HCT116 (cell line): ENCODE measurements at regions not wholly inside any gene's neighbourhood (a gene's known extent, or its start where the extent isn't known, plus 50 kb on each side); places are given as distances from the start of the nearest gene placed in this dataset.

Experiments
- ATAC-seq: fragments of 200-7000 bp; cut with Tn5 transposase; 2 replicates; pipeline ENCODE4 v1.9.1; 2020; ENCODE audit warnings: mild to moderate bottlenecking, moderate library complexity
- BruUV-seq: library from RNA; stranded (reverse); fragments of 400-500 nt; replicated peaks from 2 replicates; lab custom pipeline; 2021; lab: Mats Ljungman, UMichigan
- CTCF ChIA-PET: fragments of 300-600 bp; sonication (Branson Sonifier 250); formaldehyde crosslinking; loops from one replicate; lab custom pipeline; 2021; ENCODE audit warnings: antibody characterized with exemption; lab: Charles Lee
- POLR2A ChIA-PET: fragments of 300-600, 350-600 bp; sonication (Branson Sonifier 250); formaldehyde crosslinking; loops from one replicate; lab custom pipeline; 2021; ENCODE audit warnings: antibody characterized with exemption; lab: Charles Lee
- RAD21 ChIA-PET, 2 experiments: fragments of 300-600 bp; sonication (Branson Sonifier 250); formaldehyde crosslinking; loops; one replicate each; lab custom pipeline; 2023; ENCODE audit warnings: low total read pairs in 2 of 2; ENCODE audit not compliant: uncharacterized antibody in 2 of 2, unreplicated experiment in 2 of 2, low non-redundant PET in 1 of 2; lab: Charles Lee
- DNase-seq: peaks from one replicate; pipeline ENCODE4 v3.0.0-alpha.2; 2010; ENCODE audit warnings: low read depth, low spot score
- H2AFZ ChIP-seq: fragments of 200-600 bp; shearing (Covaris generic), sonication (generic); 2 replicates; pipeline ENCODE4 v1.6.1; 2017; ENCODE audit warnings: low read depth, mixed run types, mixed read lengths, antibody characterized with exemption, low read length; ENCODE audit not compliant: poor library complexity, severe bottlenecking
- H3K27ac ChIP-seq: 2 replicates; pipeline ENCODE4 v1.5.1; 2012; ENCODE audit warnings: low read depth, low read length
- H3K27me3 ChIP-seq: fragments of 200-600 bp; sonication (generic); 2 replicates; pipeline ENCODE4 v1.6.1; 2016; ENCODE audit warnings: mixed run types, low read length, mixed read lengths; ENCODE audit not compliant: insufficient read depth
- H3K36me3 ChIP-seq, 2 experiments: fragments of 200-500 bp in 1 of 2; fragments of 200-600 bp in 1 of 2; sonication (Bioruptor generic) in 1 of 2; sonication (generic) in 1 of 2; 2 replicates each; pipeline versions ENCODE4 v1.5.1 to v1.6.1; 2014 to 2016; ENCODE audit warnings: low read length in 2 of 2, inconsistent platforms in 1 of 2, mixed read lengths in 1 of 2, mixed run types in 1 of 2; ENCODE audit not compliant: insufficient read depth in 2 of 2, control insufficient read depth in 1 of 2
- H3K4me1 ChIP-seq, 2 experiments: fragments of 200-600 bp in 1 of 2; sonication (generic) in 1 of 2; 2 replicates each; pipeline versions ENCODE4 v1.5.1 to v1.6.1; 2012 to 2017; ENCODE audit warnings: low read length in 2 of 2, inconsistent platforms in 1 of 2, mild to moderate bottlenecking in 1 of 2, mixed read lengths in 1 of 2, mixed run types in 1 of 2, moderate library complexity in 1 of 2; ENCODE audit not compliant: insufficient read depth in 2 of 2, control insufficient read depth in 1 of 2
- H3K4me2 ChIP-seq: fragments of 200-600 bp; sonication (generic); 2 replicates; pipeline ENCODE4 v1.6.1; 2017; ENCODE audit warnings: mixed run types, low read length, mixed read lengths
- H3K4me3 ChIP-seq, 2 experiments: fragments of 200-600 bp in 1 of 2; sonication (generic) in 1 of 2; replicated peaks in 1 of 2; 2 replicates each; pipeline ENCODE4 v1.5.1; 2011 to 2016; ENCODE audit warnings: low read length in 2 of 2, control low read depth in 1 of 2, low read depth in 1 of 2, mild to moderate bottlenecking in 1 of 2, mixed read lengths in 1 of 2, mixed run types in 1 of 2
- H3K79me2 ChIP-seq: fragments of 200-600 bp; sonication (generic); 2 replicates; pipeline ENCODE4 v1.6.1; 2017; ENCODE audit warnings: mild to moderate bottlenecking, mixed run types, low read length, moderate library complexity, mixed read lengths; ENCODE audit not compliant: insufficient read depth
- H3K9ac ChIP-seq: fragments of 200-600 bp; sonication (generic); 2 replicates; pipeline ENCODE4 v1.6.1; 2016; ENCODE audit warnings: low read length, mixed read lengths
- H3K9me2 ChIP-seq: fragments of 200-600 bp; sonication (generic), shearing (Covaris generic); 2 replicates; pipeline ENCODE4 v1.6.1; 2017; ENCODE audit warnings: mixed run types, mild to moderate bottlenecking, moderate library complexity; ENCODE audit not compliant: insufficient read depth
- H3K9me3 ChIP-seq, 2 experiments: fragments of 200-500 bp in 1 of 2; fragments of 200-600 bp in 1 of 2; sonication (Bioruptor generic) in 1 of 2; sonication (generic) in 1 of 2; 2 replicates each; pipeline ENCODE4 v1.6.1; 2014 to 2017; ENCODE audit warnings: low read length in 2 of 2, mixed read lengths in 2 of 2, inconsistent platforms in 1 of 2, low read depth in 1 of 2, mild to moderate bottlenecking in 1 of 2, mixed run types in 1 of 2, moderate library complexity in 1 of 2; ENCODE audit not compliant: control insufficient read depth in 1 of 2, insufficient read depth in 1 of 2
- H4K20me1 ChIP-seq: fragments of 200-600 bp; sonication (generic), shearing (Covaris generic); 2 replicates; pipeline ENCODE4 v1.6.1; 2017; ENCODE audit warnings: mixed run types, mild to moderate bottlenecking, moderate library complexity; ENCODE audit not compliant: insufficient read depth
- CBX3 ChIP-seq: IDR thresholded peaks from 2 replicates; pipeline ENCODE4 v1.6.1; 2012; ENCODE audit warnings: low read depth
- EZH2 ChIP-seq: fragments of 200-600 bp; sonication (generic); IDR thresholded peaks from 2 replicates; pipeline ENCODE4 v1.6.1; 2017; ENCODE audit warnings: antibody characterized with exemption, mixed run types
- JUND ChIP-seq: IDR thresholded peaks from 2 replicates; pipeline ENCODE4 v1.6.1; 2012
- SIN3A ChIP-seq: IDR thresholded peaks from 2 replicates; pipeline ENCODE4 v1.6.1; 2012; ENCODE audit warnings: low read depth
- SP1 ChIP-seq: IDR thresholded peaks from 2 replicates; pipeline ENCODE4 v1.6.1; 2012; ENCODE audit warnings: low read depth
- SRF ChIP-seq: IDR thresholded peaks from 2 replicates; pipeline ENCODE4 v1.6.1; 2012; ENCODE audit warnings: low read depth
- TCF7L2 ChIP-seq: IDR thresholded peaks from 2 replicates; pipeline ENCODE4 v1.7.0; 2011; ENCODE audit warnings: borderline replicate concordance, inconsistent platforms; ENCODE audit not compliant: insufficient read depth, insufficient read length; ENCODE audit errors: extremely low read depth
- ZBTB33 ChIP-seq: IDR thresholded peaks from 2 replicates; pipeline ENCODE4 v1.6.1; 2011; ENCODE audit warnings: mild to moderate bottlenecking, low read length, moderate library complexity; ENCODE audit not compliant: insufficient replicate concordance; ENCODE audit errors: extremely low read depth
- ZFX ChIP-seq: fragments of 450-650 bp; IDR thresholded peaks from 2 replicates; pipeline ENCODE4 v1.6.1; 2017
- intact Hi-C: fragments of 100-400 bp; cut with micrococcal nuclease; formaldehyde crosslinking; loops from 2 replicates; pipeline ENCODE4 v1.10.0; 2022
- TF ChIP-seq, protein P1 (sequence below): IDR thresholded peaks from 2 replicates; pipeline ENCODE4 v1.6.1; 2012
- TF ChIP-seq, protein P2 (sequence below): IDR thresholded peaks from 2 replicates; pipeline ENCODE4 v1.6.1; 2012; ENCODE audit warnings: low read depth
- TF ChIP-seq, protein P3 (sequence below), 3 experiments: fragments of 200-600 bp in 1 of 3; sonication (generic) in 1 of 3; IDR thresholded peaks in 2 of 3; conservative IDR thresholded peaks in 1 of 3; 2 replicates each; pipeline ENCODE4 v1.5.1; 2012 to 2017; ENCODE audit warnings: low read depth in 2 of 3, low read length in 2 of 3, antibody characterized with exemption in 1 of 3, borderline replicate concordance in 1 of 3, control low read depth in 1 of 3, mild to moderate bottlenecking in 1 of 3, mixed read lengths in 1 of 3, mixed run types in 1 of 3, moderate library complexity in 1 of 3; ENCODE audit not compliant: insufficient read depth in 1 of 3

DNA sequence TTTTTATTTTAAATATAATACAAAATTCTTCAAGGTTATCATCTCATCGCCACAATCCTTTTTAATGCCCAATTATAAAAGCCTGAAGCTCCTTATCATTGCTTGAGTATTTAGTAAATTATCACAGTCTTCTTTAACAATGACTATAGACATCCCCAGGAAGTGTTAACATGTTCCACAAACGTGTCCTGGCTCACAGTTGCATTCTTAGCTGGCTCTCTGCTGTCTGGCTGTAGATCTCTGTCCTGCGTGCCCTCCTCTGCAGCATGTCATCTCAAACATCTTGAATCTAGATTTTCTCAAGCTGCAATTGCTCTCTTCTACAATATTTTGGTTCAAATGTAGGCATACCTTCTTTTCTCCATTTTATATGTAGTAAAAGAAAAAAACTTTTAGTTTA lies 885.2 kb downstream of the EPHA7 start:
- H3K79me2 ChIP-seq: no peaks in the 10 kb centered on the region

More for the DNA sequence above, 885.2 kb downstream of the EPHA7 start:
- ATAC-seq (no peak), DNase-seq (no peak)
- BruUV-seq: no TSS peak
- no peaks in the 10 kb centered on the region for H3K36me3 ChIP-seq
- no peaks in the 10 kb centered on the region for H3K4me1 ChIP-seq
- ChIA-PET CTCF (no interaction called here), POLR2A (no interaction called here), RAD21 (no interaction called here)
- H3K4me2 ChIP-seq: no peak overlapping the region
- intact Hi-C loops: no loop called here
- no peaks in the 10 kb centered on the region for H4K20me1 ChIP-seq
- no peaks in the 10 kb centered on the region for H3K9me2 ChIP-seq
- H2AFZ ChIP-seq: no peak overlapping the region
- H3K9ac ChIP-seq: no peak overlapping the region
- no peak overlapping the region for H3K27ac ChIP-seq
- no peak overlapping the region for H3K4me3 ChIP-seq
- peaks cover 0 to 17% of the 10 kb centered on the region in 2 experiments; a peak in 2 of 4 replicates for H3K9me3 ChIP-seq
- H3K27me3 ChIP-seq: no peaks in the 10 kb centered on the region
- no peak for TF ChIP-seq CBX3
- no peak for TF ChIP-seq SIN3A
- no peak for TF ChIP-seq EZH2
- TF ChIP-seq ZBTB33: no peak
- TF ChIP-seq, protein P1, sequence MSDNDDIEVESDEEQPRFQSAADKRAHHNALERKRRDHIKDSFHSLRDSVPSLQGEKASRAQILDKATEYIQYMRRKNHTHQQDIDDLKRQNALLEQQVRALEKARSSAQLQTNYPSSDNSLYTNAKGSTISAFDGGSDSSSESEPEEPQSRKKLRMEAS: no peak
- no peak for TF ChIP-seq SRF
- TF ChIP-seq TCF7L2: no peak
- TF ChIP-seq ZFX: no peak
- TF ChIP-seq JUND: no peak
- TF ChIP-seq, protein P2, sequence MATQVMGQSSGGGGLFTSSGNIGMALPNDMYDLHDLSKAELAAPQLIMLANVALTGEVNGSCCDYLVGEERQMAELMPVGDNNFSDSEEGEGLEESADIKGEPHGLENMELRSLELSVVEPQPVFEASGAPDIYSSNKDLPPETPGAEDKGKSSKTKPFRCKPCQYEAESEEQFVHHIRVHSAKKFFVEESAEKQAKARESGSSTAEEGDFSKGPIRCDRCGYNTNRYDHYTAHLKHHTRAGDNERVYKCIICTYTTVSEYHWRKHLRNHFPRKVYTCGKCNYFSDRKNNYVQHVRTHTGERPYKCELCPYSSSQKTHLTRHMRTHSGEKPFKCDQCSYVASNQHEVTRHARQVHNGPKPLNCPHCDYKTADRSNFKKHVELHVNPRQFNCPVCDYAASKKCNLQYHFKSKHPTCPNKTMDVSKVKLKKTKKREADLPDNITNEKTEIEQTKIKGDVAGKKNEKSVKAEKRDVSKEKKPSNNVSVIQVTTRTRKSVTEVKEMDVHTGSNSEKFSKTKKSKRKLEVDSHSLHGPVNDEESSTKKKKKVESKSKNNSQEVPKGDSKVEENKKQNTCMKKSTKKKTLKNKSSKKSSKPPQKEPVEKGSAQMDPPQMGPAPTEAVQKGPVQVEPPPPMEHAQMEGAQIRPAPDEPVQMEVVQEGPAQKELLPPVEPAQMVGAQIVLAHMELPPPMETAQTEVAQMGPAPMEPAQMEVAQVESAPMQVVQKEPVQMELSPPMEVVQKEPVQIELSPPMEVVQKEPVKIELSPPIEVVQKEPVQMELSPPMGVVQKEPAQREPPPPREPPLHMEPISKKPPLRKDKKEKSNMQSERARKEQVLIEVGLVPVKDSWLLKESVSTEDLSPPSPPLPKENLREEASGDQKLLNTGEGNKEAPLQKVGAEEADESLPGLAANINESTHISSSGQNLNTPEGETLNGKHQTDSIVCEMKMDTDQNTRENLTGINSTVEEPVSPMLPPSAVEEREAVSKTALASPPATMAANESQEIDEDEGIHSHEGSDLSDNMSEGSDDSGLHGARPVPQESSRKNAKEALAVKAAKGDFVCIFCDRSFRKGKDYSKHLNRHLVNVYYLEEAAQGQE: no peak
- TF ChIP-seq, protein P3, sequence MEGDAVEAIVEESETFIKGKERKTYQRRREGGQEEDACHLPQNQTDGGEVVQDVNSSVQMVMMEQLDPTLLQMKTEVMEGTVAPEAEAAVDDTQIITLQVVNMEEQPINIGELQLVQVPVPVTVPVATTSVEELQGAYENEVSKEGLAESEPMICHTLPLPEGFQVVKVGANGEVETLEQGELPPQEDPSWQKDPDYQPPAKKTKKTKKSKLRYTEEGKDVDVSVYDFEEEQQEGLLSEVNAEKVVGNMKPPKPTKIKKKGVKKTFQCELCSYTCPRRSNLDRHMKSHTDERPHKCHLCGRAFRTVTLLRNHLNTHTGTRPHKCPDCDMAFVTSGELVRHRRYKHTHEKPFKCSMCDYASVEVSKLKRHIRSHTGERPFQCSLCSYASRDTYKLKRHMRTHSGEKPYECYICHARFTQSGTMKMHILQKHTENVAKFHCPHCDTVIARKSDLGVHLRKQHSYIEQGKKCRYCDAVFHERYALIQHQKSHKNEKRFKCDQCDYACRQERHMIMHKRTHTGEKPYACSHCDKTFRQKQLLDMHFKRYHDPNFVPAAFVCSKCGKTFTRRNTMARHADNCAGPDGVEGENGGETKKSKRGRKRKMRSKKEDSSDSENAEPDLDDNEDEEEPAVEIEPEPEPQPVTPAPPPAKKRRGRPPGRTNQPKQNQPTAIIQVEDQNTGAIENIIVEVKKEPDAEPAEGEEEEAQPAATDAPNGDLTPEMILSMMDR (IDR thresholded peaks at IDR 0.05 in 2 of 3, conservative IDR thresholded peaks at IDR 0.05 in 1 of 3; ENCODE audit: borderline replicate concordance in 1 of 3, insufficient read depth in 1 of 3, low read depth in 2 of 3, low read length in 2 of 3): no peak
- no peak for TF ChIP-seq SP1
- TF ChIP-seq, all 23 proteins: peak for 0
